ENCODE measurements at regions not wholly inside any gene's neighbourhood (a gene's known extent, or its start where the extent isn't known, plus 50 kb on each side); places are given as distances from the start of the nearest gene placed in this dataset.
"Not testable (repeated sequence)": the region's sequence is repeated elsewhere in the genome, so short reads cannot be mapped to it uniquely, and the experiment has no call there.

DNA sequence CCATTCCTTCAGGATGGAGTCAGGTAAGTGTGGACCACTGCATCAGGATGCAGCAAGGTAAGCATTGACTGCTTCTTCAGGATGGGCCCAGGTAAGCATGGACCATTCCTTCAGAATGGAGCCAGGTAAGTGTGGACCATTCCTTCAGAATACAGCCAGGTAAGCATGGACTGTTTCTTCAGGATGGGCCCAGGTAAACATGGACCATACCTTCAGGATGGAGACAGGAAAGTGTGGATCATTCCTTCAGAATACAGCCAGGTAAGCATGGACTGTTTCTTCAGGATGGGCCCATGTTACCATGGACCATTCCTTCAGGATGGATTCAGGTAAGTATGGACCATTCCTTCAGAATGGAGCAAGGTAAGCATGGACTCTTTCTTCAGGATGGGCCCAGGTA lies 89.4 kb upstream of the SPACA7 start:
- not testable (repeated sequence) for DNase-seq

DNA sequence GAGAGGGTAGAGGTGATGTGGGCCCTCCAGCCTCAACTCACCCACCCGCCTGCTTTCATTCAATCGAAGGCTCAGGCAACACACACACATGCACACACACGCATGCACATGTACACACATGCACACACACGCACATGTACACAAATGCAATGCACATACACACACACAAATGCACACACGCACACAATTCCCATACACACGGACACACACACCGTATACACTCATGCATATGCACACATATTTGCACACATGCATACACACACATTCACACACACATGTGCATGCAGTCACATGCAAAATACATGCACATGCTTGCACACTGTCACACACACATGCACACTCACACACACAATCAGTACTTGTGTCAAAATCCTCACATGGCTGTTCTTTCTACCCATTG lies 55.9 kb upstream of the SPACA7 start:
- DNase-seq: no peak

DNA sequence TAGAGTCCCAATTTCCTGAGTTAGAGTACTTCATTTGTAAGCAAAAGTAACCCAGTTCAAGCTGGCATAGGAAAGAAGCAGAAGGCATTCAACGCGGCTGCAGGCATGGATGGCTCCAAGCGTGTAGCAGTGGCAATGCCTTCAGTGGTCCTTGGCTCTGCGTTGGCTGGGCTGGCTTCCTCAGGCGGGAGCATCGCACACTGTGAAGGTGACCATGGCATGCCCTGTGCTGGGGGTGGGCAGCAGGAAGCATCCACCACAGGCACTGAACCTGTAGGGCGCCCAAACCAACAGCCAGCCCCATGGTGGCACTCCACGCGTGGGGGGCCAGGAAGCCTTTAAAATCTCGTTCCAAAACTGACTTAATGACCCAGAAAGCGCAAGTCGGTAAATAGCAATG lies 53.6 kb upstream of the SPACA7 start:
- DNase-seq: no peak

- DNase-seq: no peak
Measured at GRCh38 chr13:112324116-112324515, 52.0 kb upstream of the SPACA7 start.

- DNase-seq: no peak
Measured at GRCh38 chr13:112325142-112325808, 50.9 kb upstream of the SPACA7 start.

DNA sequence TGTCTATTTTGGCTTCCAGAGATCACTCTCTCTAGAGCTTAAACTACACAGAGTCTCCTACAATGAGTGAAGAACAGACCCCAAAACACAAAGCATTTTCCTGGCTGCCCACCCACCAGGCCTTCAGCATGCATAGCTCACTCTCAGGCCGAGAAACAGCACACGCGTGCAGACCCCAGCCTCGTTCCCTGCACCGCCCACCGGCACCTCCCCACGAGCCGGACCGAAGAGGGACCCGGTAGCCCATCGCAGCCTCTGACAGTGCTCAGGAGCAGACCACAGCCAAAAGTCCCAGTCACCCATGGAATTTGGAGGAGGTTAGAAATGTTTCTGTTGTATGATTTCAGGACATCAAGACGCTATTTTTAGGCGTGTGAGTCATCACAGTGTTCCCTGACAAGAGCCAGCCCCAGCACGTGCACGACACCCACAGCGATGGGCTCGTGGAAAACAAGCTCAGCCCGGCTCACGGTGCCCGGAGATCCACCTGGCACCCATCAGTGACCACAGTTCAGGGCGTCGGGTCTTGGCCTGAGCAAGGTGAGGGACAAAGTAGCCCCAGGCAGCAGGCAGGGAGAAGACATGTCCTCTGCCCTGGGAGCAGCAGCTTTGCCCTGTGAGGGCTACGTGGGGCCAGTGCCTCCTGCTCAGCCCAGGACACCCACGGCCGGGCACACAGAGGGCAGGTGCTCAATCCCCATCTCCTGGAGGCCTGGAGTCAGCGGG lies 50.1 kb upstream of the SPACA7 start:
- no peak for DNase-seq

Data from inflammatory macrophage treated with lipopolysaccharide for 1 hour (primary cell).